NCI-H2107 treated with DMSO at 0.1 percent for 48 hours (cell line): ENCODE measurements at regions not wholly inside any gene's neighbourhood (a gene's known extent, or its start where the extent isn't known, plus 50 kb on each side); places are given as distances from the start of the nearest gene placed in this dataset.

Source experiments
- DNase-seq: peaks from one replicate; lab custom pipeline; 2025; ENCODE audit not compliant: unreplicated experiment; lab: John Stamatoyannopoulos, UW

DNA sequence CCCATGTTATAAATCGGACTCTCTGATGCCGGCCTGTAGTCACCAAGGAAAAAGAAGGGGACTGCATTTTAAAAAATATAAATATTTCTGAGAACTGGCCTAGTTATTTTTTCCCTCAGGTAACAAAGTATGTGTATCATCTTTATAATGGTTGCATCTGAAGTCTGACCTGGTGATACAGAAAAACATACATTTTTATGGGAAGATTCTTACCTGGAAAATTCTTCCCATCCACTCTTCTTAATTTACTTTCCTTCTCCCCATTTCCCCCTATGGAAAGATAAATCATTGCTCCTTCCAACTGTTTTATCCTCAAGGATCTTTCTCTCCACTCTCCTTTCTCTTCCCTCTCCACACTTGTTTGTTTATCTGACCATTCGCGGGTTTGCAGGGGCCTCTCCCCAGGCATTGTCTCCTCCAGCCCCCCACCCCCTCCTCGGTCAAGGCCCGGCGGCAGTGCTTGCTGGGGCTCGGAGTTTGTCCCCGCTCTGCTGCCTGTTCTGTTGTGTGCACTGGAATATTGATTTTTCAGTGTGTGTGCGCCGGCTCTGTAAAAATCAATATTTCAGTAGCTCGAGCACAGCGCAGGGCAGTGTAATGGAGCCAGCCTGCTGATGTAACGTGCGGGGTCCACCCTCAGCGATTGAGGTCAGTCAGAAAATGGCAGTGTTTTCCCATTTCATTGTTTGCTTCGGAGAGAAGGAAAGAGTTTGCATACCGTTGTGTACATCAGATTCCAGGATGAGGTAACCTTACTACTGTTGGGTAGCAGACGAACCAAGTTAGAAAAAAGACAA is 199.5 kb upstream of the NFE2L3 start:
- peak; percentile 90 for DNase-seq

- no peak for DNase-seq
Observed at GRCh38 chr7:25953859-25954258, 198.1 kb upstream of the NFE2L3 start.

DNA sequence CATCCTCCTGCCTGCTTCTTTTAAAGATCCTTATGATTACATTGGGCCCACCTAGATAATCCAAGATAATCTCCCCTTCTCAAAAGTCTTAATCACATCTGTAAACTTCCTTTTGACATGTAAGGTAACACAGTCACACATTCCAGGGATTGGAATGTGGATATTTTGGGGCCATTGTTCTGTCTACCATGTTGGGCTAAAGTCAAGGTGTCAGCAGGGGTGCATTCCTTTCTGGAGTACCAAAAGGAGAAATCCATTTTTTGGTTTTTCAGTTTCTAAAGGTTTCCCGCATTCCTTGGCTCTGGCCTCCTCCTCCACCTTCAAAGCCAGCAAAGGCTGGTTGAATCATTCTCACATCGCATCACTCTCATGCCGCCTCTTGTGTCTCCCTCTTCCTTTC is 197.6 kb upstream of the NFE2L3 start:
- no peak for DNase-seq

GRCh38 chr7:25959168-25959734 is 192.7 kb upstream of the NFE2L3 start:
- no peak for DNase-seq

DNA sequence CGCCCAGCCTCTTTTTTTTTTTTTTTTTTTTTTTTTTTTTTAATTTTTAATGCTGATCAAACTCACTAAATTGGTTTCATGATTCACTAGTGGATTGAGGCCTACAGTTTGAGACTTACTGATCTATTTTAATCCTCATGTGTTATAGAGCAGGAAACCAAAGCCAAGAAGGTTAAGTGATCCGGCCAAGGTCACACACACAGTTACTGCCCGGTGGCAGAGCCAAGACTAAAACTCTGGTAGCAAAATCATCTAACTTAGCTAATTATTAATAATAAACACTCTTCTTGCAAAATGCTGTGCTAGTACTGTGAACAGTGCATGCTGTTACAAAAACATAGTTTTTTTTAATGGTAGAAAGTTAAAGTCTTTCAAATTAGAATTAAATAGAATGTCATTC is 188.3 kb upstream of the NFE2L3 start:
- DNase-seq, result no peak

DNA sequence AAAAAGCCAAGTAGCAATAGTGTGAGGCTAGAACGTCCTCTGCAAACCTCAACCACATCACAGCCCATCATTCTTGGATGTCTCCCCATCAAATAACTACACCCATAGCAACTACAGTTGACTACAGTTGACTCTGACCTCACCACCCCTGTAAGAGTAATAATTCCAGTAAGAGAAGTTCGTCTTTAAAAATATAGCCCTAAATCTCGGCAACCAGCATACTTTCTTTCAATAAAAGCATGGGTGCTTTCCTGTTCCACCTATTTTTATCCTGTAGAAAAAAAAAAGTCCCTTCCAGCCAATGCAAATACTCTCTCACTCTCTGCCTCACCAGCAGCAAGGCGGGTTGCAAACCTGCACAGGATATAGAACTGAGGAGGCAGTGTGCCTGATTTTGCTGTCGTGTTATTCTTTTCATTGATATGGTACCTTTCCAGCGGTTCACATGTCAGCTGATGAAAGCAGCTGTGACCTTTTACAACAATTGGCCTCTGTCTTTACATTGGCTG is 187.5 kb upstream of the NFE2L3 start:
- no peak for DNase-seq

GRCh38 chr7:25965405-25966123 is 186.4 kb upstream of the NFE2L3 start:
- no peak for DNase-seq

DNA sequence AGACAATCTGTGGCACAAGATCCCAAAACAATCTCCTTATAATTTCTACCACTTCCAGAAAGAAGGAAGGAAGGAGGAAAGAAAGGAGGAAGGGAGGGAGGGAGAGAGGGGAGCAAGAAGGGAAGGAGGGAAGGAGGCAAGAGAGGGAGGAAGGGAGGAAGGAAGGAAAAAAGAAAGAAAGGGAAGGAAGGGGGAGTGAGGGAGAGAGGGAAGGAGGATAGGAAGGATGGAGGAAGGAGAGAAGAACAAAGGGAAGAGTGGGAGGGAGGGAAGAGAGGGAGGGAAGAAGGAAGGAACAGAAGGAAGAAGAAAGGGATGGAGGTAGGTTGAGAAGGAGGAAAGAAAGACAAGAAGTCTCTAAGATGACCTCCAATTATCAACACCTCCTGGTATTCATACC is 185.5 kb upstream of the NFE2L3 start:
- DNase-seq, result no peak

DNA sequence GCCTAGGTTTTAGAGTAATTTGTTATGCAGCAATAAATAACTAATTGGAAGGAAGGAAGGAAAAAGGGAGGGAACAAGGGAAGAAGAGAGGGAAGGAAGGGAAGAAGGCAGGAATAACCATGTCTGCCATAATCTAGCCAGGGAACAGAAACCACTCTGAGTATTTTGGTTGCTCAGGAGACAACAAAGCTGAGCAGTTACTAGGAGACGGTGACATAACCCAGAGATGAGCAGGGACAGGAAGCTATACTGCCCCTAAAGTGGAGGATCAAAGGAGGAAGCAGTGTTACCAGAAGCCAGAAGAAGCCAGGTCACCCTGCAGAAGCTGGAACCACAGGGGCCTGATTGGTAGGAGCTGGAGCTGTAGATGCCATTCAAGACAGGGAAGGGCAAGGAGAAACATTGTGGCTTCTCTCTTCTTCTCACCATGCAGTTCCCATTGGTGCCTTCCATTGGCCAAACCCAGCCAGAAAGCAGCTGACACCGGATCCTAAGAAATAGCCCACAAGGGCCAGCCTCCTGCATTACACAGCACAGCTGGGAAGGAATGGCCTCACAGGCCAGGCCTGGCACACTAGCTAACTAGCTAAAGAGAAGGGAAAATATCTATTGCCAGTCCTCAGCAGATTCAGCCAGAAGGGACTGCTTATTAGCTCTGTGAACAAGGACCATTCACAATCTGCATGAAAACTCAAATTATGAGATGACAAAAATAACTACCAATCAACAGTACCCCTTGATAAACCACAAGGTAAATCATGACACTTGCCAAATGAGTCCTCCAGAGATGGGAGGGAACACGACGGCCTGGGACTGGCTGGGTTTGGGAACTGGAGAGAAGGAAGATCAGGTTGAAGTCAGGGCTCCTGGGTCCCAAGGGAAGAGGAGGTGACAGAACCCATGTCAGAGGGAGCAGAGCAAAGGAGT is 184.5 kb upstream of the NFE2L3 start:
- no peak for DNase-seq

DNA sequence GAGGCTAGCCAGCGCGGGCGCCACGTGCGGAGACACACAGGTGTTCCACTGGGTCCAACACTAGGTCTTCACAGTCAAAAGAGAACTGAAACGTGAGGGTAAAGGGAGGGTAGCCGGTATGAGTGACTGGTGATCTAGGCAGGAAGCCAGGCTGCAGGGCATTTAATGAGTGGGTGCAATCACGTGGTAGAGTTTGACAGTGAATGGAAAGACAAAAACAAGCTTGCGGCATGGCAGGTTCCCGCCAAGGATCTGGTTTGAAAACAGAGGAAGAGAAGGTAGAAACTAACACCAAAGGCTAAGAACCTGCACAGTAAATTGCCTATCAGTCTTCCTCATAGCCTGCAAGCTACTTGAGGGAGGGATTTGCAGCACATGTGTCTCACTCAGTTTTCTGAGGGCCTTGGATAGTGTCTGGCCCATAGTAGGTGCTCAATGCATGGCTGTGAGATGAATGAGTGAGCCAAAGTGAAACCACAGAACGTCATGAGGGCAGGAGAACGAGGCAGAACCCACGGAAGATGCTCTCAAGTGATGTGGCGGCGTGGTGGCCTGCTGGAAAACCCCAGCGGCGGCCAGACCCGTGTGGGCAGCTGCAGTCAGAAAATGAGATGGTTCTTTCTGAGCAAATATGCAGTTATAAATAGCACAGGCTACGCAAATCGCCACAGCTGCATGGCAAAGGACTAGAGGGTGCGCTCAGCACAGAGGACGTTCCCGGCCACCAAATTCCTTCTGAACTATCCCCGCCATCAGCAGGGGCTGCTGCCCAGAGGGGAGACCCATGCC is 183.6 kb upstream of the NFE2L3 start:
- no peak for DNase-seq

DNA sequence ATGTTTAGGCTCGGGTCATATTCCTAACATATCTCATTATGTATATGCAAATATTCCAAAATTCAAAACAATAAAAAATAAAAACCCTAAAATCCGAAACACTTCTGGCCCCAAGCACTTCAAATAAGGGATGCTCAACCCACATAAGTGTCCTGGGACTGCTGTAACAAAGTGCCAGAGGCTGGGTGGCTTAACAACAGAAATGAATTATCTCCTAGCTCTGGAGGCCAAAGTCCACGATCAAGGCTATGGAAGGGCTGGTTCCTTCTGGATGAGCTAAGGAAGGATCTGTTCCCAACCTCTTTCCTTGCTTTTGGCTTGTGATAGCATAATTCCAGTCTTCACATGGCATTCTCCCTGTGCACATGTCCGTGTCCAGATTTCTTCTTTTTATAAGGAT is 181.6 kb upstream of the NFE2L3 start:
- no peak for DNase-seq

- DNase-seq, result no peak
Observed at GRCh38 chr7:25970911-25971310, 181.1 kb upstream of the NFE2L3 start.

DNA sequence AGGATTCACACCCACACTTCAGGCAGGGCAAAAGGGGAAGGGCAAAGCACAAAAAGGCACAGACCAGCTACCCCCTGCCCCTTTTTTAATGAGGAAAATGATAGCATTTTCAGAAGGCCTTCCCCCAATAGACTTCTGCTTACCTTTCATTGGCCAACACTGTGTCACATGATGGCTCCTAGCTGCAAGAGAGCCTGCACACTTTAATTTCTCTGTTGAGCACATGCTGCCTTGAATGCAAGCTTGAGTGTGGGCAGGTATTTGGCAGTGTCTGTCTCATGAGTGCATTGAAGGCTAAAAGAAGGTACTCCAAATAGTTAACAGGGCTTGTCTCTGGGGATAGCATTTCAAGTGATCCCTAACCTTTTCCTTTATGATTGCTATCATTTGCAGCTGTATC is 175.4 kb upstream of the NFE2L3 start:
- DNase-seq, result no peak

- no peak for DNase-seq
Observed at GRCh38 chr7:25978466-25978865, 173.5 kb upstream of the NFE2L3 start.

DNA sequence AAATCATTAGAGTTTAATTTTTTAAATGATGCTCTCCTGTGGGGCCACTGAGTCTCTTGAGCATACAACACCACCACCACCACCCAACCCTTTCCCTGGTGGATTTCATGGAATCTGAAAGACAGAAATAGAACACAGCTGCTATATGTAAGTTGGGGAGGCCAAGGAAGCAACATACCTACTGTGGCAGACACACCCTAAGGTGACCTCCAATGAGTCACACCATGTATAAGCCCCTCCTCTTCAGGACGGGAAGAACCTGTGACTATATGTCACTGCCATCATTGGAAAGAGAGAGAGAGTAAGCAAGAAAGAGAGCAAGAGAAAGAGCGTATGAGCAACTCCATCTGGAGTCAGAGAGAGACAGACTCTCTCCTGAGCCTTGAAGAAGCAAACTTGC is 172.4 kb upstream of the NFE2L3 start:
- DNase-seq, result no peak

DNA sequence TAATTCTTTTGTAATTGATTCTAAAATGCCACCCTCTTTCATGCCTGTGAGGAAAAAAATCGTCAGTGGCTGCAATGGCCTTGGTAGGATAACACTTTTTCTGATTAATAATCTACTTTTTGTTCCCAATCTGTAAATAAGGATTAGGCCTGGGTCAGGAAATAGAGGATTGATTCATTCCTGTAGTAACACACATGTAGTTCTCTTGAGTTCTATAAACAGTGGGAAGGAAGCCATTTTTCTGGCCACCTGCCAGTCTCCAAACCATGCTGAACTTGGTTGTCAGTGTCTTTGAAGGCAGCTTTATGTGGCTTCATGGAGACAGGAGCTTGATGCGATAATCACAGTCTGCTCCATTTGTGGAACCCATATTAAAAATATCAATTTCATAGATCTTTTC is 169.3 kb upstream of the NFE2L3 start:
- no peak for DNase-seq

- no peak for DNase-seq
Observed at GRCh38 chr7:25985196-25985595, 166.8 kb upstream of the NFE2L3 start.

DNA sequence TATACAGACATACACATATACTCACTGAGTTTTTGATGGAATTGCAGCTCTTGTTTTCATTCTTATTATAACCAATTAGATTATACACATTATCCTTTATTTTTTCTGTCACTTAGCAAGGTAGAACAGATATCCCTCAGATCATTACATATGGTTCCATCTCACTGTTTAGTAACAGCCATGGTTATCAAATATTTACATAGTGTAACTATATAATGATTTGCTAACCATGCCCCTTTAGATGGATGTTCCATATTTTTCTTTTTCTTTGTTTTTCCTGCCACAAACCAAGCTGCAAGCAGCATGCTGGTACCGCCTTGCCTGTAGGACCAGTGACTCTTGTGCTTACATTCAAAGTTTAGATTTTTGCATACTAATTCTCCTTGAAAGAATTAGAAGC is 163.4 kb upstream of the NFE2L3 start:
- DNase-seq, result no peak

GRCh38 chr7:25989140-25989705 is 162.8 kb upstream of the NFE2L3 start:
- no peak for DNase-seq

GRCh38 chr7:25994433-25994994 is 157.5 kb upstream of the NFE2L3 start:
- no peak for DNase-seq
